ENCODE measurements at regions not wholly inside any gene's neighbourhood (a gene's known extent, or its start where the extent isn't known, plus 50 kb on each side); places are given as distances from the start of the nearest gene placed in this dataset.

DNA sequence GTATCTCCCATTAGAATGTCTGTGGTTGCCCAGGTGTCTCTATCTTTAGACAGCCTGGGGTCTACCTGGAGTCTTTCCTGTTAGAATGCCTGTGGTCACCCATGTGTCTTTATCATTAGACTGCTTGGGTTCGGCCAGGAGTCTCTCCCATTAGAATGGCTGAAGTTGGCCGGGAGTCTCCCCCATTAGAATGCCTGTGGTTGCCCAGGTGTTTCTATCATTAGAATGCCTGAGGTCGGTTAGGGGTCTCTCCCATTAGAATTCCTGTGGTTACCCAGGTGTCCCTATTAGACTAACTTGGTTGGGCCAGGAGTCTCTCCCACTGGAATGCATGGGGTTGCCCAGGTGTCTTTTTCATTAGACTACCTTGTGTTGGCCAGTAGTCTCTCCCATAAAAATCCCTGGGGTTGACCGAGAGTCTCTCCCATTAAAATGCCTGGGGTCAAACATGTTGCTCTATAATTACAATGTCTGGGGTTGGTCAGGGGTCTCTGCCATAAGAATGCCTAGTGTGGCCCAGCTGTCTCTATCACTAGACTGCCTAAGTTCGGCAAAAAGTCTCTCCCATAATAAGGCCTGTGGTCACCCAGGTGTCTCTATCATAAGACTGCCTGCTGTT is 1448.7 kb downstream of the UQCRFS1 start:
- TF ChIP-seq, protein P1, sequence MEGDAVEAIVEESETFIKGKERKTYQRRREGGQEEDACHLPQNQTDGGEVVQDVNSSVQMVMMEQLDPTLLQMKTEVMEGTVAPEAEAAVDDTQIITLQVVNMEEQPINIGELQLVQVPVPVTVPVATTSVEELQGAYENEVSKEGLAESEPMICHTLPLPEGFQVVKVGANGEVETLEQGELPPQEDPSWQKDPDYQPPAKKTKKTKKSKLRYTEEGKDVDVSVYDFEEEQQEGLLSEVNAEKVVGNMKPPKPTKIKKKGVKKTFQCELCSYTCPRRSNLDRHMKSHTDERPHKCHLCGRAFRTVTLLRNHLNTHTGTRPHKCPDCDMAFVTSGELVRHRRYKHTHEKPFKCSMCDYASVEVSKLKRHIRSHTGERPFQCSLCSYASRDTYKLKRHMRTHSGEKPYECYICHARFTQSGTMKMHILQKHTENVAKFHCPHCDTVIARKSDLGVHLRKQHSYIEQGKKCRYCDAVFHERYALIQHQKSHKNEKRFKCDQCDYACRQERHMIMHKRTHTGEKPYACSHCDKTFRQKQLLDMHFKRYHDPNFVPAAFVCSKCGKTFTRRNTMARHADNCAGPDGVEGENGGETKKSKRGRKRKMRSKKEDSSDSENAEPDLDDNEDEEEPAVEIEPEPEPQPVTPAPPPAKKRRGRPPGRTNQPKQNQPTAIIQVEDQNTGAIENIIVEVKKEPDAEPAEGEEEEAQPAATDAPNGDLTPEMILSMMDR (IDR thresholded peaks at IDR 0.05): no peak
- no peak for TF ChIP-seq POLR2A (IDR thresholded peaks at IDR 0.05)
